Activated CD8-positive, alpha-beta T cell treated with anti-CD3 and anti-CD28 coated beads for 36 hours (primary cell): ENCODE measurements at regions not wholly inside any gene's neighbourhood (a gene's known extent, or its start where the extent isn't known, plus 50 kb on each side); places are given as distances from the start of the nearest gene placed in this dataset.

Source experiments
- ATAC-seq: fragments of 200-7000 bp; cut with Tn5 transposase; one replicate; pipeline ENCODE4 v1.10.0; 2021; ENCODE audit warnings: mild to moderate bottlenecking, moderate library complexity
- CTCF ChIA-PET: fragments of 350-600 bp; sonication (Branson Sonifier 250); formaldehyde crosslinking; loops from one replicate; lab custom pipeline; 2021; ENCODE audit warnings: antibody characterized with exemption; lab: Charles Lee
- POLR2A ChIA-PET: fragments of 350-600 bp; sonication (Branson Sonifier 250); formaldehyde crosslinking; loops from one replicate; lab custom pipeline; 2021; ENCODE audit warnings: antibody characterized with exemption; lab: Charles Lee
- DNase-seq: peaks from one replicate; pipeline ENCODE4 v3.0.0-alpha.2; 2020
- H3K27ac Mint-ChIP-seq: one replicate; pipeline ENCODE4 v1.8.0; 2021; ENCODE audit warnings: mild to moderate bottlenecking, mixed read lengths
- H3K27me3 Mint-ChIP-seq: one replicate; pipeline ENCODE4 v1.8.0; 2021; ENCODE audit warnings: mixed read lengths
- H3K36me3 Mint-ChIP-seq: one replicate; pipeline ENCODE4 v1.8.0; 2021; ENCODE audit warnings: low read depth, mixed read lengths
- H3K4me1 Mint-ChIP-seq: one replicate; pipeline ENCODE4 v1.8.0; 2021; ENCODE audit warnings: low read depth, mixed read lengths
- H3K4me3 Mint-ChIP-seq: one replicate; pipeline ENCODE4 v1.8.0; 2021; ENCODE audit warnings: mild to moderate bottlenecking, moderate library complexity, mixed read lengths
- H3K9me3 Mint-ChIP-seq: one replicate; pipeline ENCODE4 v1.8.0; 2021; ENCODE audit warnings: mixed read lengths
- CTCF ChIP-seq: fragments of 200-600 bp; IDR thresholded peaks from one replicate; pipeline ENCODE4 v1.8.0; 2022; ENCODE audit warnings: antibody characterized with exemption, mild to moderate bottlenecking
- intact Hi-C: fragments of 100-400 bp; cut with micrococcal nuclease; formaldehyde crosslinking; loops from one replicate; pipeline ENCODE4 v1.10.0; 2022

GRCh38 chr9:75274781-75275180 lies 186.5 kb downstream of the OSTF1 start:
- Mint-ChIP-seq H3K36me3 (no peaks in the 10 kb centered on the region), H3K27ac (no peak overlapping the region), H3K9me3 (peaks cover 10% of the 10 kb centered on the region), H3K4me3 (no peak overlapping the region), H3K27me3 (no peaks in the 10 kb centered on the region), H3K4me1 (no peaks in the 10 kb centered on the region)
- ATAC-seq (no peak), DNase-seq (no peak)
- ChIA-PET POLR2A (no interaction called here), CTCF (no interaction called here)
- no peak for TF ChIP-seq CTCF
- intact Hi-C loops, result no loop called here

- ATAC-seq, result no peak
- no peak for DNase-seq
- H3K4me3 Mint-ChIP-seq, result no peak overlapping the region
- ChIA-PET CTCF (no interaction called here), POLR2A (no interaction called here)
- H3K9me3 Mint-ChIP-seq, result peaks cover 13% of the 10 kb centered on the region
- no peaks in the 10 kb centered on the region for H3K27me3 Mint-ChIP-seq
- H3K27ac Mint-ChIP-seq, result no peak overlapping the region
- H3K36me3 Mint-ChIP-seq, result no peaks in the 10 kb centered on the region
- intact Hi-C loops, result no loop called here
- no peaks in the 10 kb centered on the region for H3K4me1 Mint-ChIP-seq
- TF ChIP-seq CTCF, result no peak
Measured at GRCh38 chr9:75282047-75282446, 193.7 kb downstream of the OSTF1 start.

DNA sequence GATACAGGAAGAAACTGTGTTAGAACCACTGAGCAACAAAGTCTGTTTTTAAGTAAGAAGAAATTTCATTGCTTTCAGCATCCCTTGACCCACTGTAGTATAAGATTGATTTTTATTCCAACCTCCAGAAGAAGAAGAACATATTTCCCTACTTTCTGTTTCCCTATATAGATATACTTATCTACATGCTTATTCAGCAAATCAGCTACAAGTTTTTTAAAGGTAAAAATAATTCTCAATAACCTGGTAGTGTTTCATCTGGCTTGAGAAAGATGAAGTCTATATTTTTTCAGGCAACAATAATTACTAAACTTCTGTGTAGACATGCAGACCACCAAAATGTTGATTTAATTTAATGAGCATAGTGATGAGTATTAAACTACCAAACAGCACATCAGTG lies 201.0 kb downstream of the OSTF1 start:
- Mint-ChIP-seq H3K27ac (no peak overlapping the region), H3K4me1 (no peaks in the 10 kb centered on the region), H3K36me3 (no peaks in the 10 kb centered on the region), H3K4me3 (no peak overlapping the region), H3K9me3 (peaks cover 14% of the 10 kb centered on the region), H3K27me3 (no peaks in the 10 kb centered on the region)
- intact Hi-C loops, result no loop called here
- CTCF ChIA-PET, result no interaction called here
- no peak for ATAC-seq
- POLR2A ChIA-PET, result no interaction called here
- no peak for TF ChIP-seq CTCF
- DNase-seq, result no peak

DNA sequence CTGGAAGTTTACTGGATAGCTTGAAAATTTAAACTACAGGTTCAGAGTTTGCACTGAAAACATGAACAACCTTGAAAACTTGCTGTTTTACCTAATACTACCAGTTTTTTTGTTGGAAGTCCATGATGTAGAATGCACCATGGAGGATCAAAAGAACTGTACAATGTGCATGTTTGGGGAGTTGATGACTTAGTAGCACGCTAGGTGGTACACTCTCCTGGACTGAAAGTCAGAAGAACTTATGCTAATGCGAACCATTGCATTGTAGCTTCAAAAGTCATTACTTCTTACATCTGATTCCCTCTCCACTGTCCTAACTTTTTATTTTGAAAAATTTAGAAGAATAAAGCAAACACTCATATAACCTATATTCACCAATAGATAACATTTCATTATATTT lies 211.0 kb downstream of the OSTF1 start:
- CTCF ChIA-PET, result no interaction called here
- no peaks in the 10 kb centered on the region for H3K36me3 Mint-ChIP-seq
- no peak overlapping the region for H3K4me3 Mint-ChIP-seq
- TF ChIP-seq CTCF, result no peak
- no peak overlapping the region for H3K27ac Mint-ChIP-seq
- ATAC-seq (no peak), DNase-seq (no peak)
- H3K9me3 Mint-ChIP-seq, result no peaks in the 10 kb centered on the region
- intact Hi-C loops, result no loop called here
- POLR2A ChIA-PET, result no interaction called here
- no peaks in the 10 kb centered on the region for H3K27me3 Mint-ChIP-seq
- H3K4me1 Mint-ChIP-seq, result no peaks in the 10 kb centered on the region

- Mint-ChIP-seq H3K4me1 (no peaks in the 10 kb centered on the region), H3K27ac (no peak overlapping the region), H3K9me3 (peaks cover 2% of the 10 kb centered on the region), H3K27me3 (no peaks in the 10 kb centered on the region), H3K36me3 (no peaks in the 10 kb centered on the region), H3K4me3 (no peak overlapping the region)
- ATAC-seq (no peak), DNase-seq (no peak)
- ChIA-PET CTCF (no interaction called here), POLR2A (no interaction called here)
- TF ChIP-seq CTCF, result no peak
- intact Hi-C loops, result no loop called here
Measured at GRCh38 chr9:75333624-75334023, 245.3 kb downstream of the OSTF1 start.
